SK-N-SH treated with all-trans-retinoic acid at 6 μM for 48 hours (cell line): ENCODE measurements at regions not wholly inside any gene's neighbourhood (a gene's known extent, or its start where the extent isn't known, plus 50 kb on each side); places are given as distances from the start of the nearest gene placed in this dataset.
A peak's percentile ranks its signal among the peaks of the same experiment; 100 is the strongest.
"Not testable (repeated sequence)": the region's sequence is repeated elsewhere in the genome, so short reads cannot be mapped to it uniquely, and the experiment has no call there.

Experiments used
- ATAC-seq: fragments of 200-7000 bp; cut with Tn5 transposase; 3 replicates; pipeline ENCODE4 v1.9.1; 2020; ENCODE audit warnings: mild to moderate bottlenecking, moderate library complexity
- ARNTL ChIP-seq: fragments of 450-650 bp; formaldehyde crosslinking; IDR thresholded peaks from 2 replicates; pipeline ENCODE4 v1.5.0; 2020; ENCODE audit warnings: low read depth, mild to moderate bottlenecking, moderate library complexity, borderline replicate concordance
- BACH2 ChIP-seq: fragments of 250-450 bp; sonication (Bioruptor Pico); IDR thresholded peaks from 2 replicates; pipeline ENCODE4 v1.9.0; 2021; ENCODE audit warnings: mild to moderate bottlenecking, borderline replicate concordance
- CREB5 ChIP-seq: fragments of 250-450 bp; sonication (Bioruptor Pico); IDR thresholded peaks from 2 replicates; pipeline ENCODE4 v1.5.1; 2020; ENCODE audit warnings: low read depth, mild to moderate bottlenecking, moderate library complexity
- CSDC2 ChIP-seq: fragments of 250-450 bp; sonication (Bioruptor Pico); IDR thresholded peaks from 2 replicates; pipeline ENCODE4 v1.5.0; 2020; ENCODE audit warnings: mild to moderate bottlenecking, moderate library complexity
- ESRRG ChIP-seq: fragments of 250-450 bp; sonication (Bioruptor Pico); IDR thresholded peaks from 2 replicates; pipeline ENCODE4 v1.6.1; 2021; ENCODE audit warnings: mild to moderate bottlenecking
- GLIS3 ChIP-seq: fragments of 250-450 bp; sonication (Bioruptor Pico); IDR thresholded peaks from 2 replicates; pipeline ENCODE4 v1.5.0; 2020; ENCODE audit warnings: mild to moderate bottlenecking, moderate library complexity
- ISL1 ChIP-seq: fragments of 250-450 bp; sonication (Bioruptor Pico); IDR thresholded peaks from 2 replicates; pipeline ENCODE4 v2.1.2; 2022; ENCODE audit warnings: mild to moderate bottlenecking, moderate library complexity
- OSR1 ChIP-seq: fragments of 250-450 bp; sonication (Bioruptor Pico); IDR thresholded peaks from 2 replicates; pipeline ENCODE4 v1.8.0; 2022; ENCODE audit warnings: moderate library complexity, mild to moderate bottlenecking, inconsistent platforms
- PPARA ChIP-seq: fragments of 250-450 bp; sonication (Bioruptor Pico); IDR thresholded peaks from 2 replicates; pipeline ENCODE4 v1.5.0; 2020; ENCODE audit warnings: mild to moderate bottlenecking, borderline replicate concordance
- RARB ChIP-seq: fragments of 250-450 bp; sonication (Bioruptor Pico); IDR thresholded peaks from 2 replicates; pipeline ENCODE4 v1.8.0; 2021; ENCODE audit warnings: mild to moderate bottlenecking, moderate library complexity
- SNAI2 ChIP-seq: fragments of 250-450 bp; sonication (Bioruptor Pico); IDR thresholded peaks from 2 replicates; pipeline ENCODE4 v1.5.0; 2020; ENCODE audit warnings: mild to moderate bottlenecking, moderate library complexity
- TCF4 ChIP-seq: fragments of 250-450 bp; sonication (Bioruptor Pico); IDR thresholded peaks from 2 replicates; pipeline ENCODE4 v1.8.0; 2021; ENCODE audit warnings: mild to moderate bottlenecking, moderate library complexity, borderline replicate concordance
- TOX ChIP-seq: fragments of 250-450 bp; sonication (Bioruptor Pico); IDR thresholded peaks from 2 replicates; pipeline ENCODE4 v1.8.0; 2021; ENCODE audit warnings: mild to moderate bottlenecking, moderate library complexity, borderline replicate concordance
- ZC3H10 ChIP-seq: fragments of 250-450 bp; sonication (Bioruptor Pico); IDR thresholded peaks from 2 replicates; pipeline ENCODE4 v1.5.1; 2021; ENCODE audit warnings: mild to moderate bottlenecking, moderate library complexity
- ZFP3 ChIP-seq: fragments of 250-450 bp; sonication (Bioruptor Pico); IDR thresholded peaks from 2 replicates; pipeline ENCODE4 v1.5.0; 2020; ENCODE audit warnings: mild to moderate bottlenecking, moderate library complexity
- ZNF565 ChIP-seq: fragments of 450-650 bp; formaldehyde crosslinking; conservative IDR thresholded peaks from 2 replicates; pipeline ENCODE4 v1.5.0; 2020; ENCODE audit warnings: low read depth, mild to moderate bottlenecking, moderate library complexity
- ZNF70 ChIP-seq: fragments of 450-650 bp; formaldehyde crosslinking; IDR thresholded peaks from 2 replicates; pipeline ENCODE4 v1.5.0; 2020; ENCODE audit warnings: mild to moderate bottlenecking, moderate library complexity
- ZNF8 ChIP-seq: fragments of 450-650 bp; formaldehyde crosslinking; IDR thresholded peaks from 2 replicates; pipeline ENCODE4 v1.5.0; 2020; ENCODE audit warnings: mild to moderate bottlenecking, moderate library complexity
- TF ChIP-seq, protein P1 (sequence below): fragments of 250-450 bp; sonication (Bioruptor Pico); IDR thresholded peaks from 2 replicates; pipeline ENCODE4 v1.5.1; 2021; ENCODE audit warnings: mild to moderate bottlenecking, moderate library complexity
- TF ChIP-seq, protein P2 (sequence below): fragments of 250-450 bp; sonication (Bioruptor Pico); IDR thresholded peaks from 2 replicates; pipeline ENCODE4 v1.8.0; 2021; ENCODE audit warnings: low read depth, mild to moderate bottlenecking, moderate library complexity, borderline replicate concordance
- TF ChIP-seq, protein P3 (sequence below): fragments of 250-450 bp; sonication (Bioruptor Pico); IDR thresholded peaks from 2 replicates; pipeline ENCODE4 v1.8.0; 2020; ENCODE audit warnings: mild to moderate bottlenecking, moderate library complexity, borderline replicate concordance

DNA sequence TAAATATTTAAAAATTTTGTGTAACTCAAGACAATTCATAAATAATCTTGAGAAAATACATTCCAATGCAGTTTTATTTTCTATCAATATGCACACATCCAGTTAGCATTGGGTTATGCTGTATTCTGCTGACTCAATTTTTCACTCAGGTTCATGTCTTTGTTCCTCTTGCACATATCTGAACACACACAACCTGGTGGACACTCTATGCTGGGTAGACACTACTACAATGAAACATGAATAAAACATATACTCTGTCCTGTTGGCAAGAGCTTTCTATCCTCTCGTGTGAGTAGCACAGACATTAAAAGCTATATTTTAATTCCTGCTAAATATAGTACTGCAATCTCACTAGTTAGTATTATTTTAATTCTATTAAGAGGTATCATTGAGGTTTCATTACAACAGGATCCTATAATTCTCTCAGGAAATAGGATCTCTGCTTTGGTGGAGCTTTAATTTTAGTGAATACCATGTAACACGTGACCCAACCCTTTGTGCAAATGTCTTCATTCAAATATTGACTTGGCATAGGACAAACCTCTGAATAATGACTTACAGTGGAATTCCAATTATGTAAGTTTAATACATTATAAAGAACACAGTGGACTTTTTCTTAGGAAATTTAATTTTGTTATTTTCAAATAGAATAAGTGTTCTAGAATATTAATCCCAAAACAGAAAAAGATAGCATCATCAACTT lies 342.3 kb upstream of the TMEFF2 start:
- ATAC-seq: no peak
- TF ChIP-seq PPARA (CRISPR knock-in tag) (no peak), ESRRG (CRISPR knock-in tag) (no peak), RARB (CRISPR knock-in tag) (no peak), ZC3H10 (no peak), ZFP3 (CRISPR knock-in tag) (no peak), TOX (no peak), ARNTL (no peak), ZNF565 (no peak), CSDC2 (CRISPR knock-in tag) (no peak), OSR1 (CRISPR knock-in tag) (no peak), SNAI2 (CRISPR knock-in tag) (no peak), TCF4 (CRISPR knock-in tag) (no peak), ZNF70 (no peak), ISL1 (CRISPR knock-in tag) (no peak), ZNF8 (CRISPR knock-in tag) (no peak)
- TF ChIP-seq, protein P1, sequence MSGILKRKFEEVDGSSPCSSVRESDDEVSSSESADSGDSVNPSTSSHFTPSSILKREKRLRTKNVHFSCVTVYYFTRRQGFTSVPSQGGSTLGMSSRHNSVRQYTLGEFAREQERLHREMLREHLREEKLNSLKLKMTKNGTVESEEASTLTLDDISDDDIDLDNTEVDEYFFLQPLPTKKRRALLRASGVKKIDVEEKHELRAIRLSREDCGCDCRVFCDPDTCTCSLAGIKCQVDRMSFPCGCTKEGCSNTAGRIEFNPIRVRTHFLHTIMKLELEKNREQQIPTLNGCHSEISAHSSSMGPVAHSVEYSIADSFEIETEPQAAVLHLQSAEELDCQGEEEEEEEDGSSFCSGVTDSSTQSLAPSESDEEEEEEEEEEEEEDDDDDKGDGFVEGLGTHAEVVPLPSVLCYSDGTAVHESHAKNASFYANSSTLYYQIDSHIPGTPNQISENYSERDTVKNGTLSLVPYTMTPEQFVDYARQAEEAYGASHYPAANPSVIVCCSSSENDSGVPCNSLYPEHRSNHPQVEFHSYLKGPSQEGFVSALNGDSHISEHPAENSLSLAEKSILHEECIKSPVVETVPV (CRISPR knock-in tag): no peak
- TF ChIP-seq, protein P2, sequence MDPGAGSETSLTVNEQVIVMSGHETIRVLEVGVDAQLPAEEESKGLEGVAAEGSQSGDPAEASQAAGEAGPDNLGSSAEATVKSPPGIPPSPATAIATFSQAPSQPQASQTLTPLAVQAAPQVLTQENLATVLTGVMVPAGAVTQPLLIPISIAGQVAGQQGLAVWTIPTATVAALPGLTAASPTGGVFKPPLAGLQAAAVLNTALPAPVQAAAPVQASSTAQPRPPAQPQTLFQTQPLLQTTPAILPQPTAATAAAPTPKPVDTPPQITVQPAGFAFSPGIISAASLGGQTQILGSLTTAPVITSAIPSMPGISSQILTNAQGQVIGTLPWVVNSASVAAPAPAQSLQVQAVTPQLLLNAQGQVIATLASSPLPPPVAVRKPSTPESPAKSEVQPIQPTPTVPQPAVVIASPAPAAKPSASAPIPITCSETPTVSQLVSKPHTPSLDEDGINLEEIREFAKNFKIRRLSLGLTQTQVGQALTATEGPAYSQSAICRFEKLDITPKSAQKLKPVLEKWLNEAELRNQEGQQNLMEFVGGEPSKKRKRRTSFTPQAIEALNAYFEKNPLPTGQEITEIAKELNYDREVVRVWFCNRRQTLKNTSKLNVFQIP (CRISPR knock-in tag): no peak
- TF ChIP-seq, protein P3, sequence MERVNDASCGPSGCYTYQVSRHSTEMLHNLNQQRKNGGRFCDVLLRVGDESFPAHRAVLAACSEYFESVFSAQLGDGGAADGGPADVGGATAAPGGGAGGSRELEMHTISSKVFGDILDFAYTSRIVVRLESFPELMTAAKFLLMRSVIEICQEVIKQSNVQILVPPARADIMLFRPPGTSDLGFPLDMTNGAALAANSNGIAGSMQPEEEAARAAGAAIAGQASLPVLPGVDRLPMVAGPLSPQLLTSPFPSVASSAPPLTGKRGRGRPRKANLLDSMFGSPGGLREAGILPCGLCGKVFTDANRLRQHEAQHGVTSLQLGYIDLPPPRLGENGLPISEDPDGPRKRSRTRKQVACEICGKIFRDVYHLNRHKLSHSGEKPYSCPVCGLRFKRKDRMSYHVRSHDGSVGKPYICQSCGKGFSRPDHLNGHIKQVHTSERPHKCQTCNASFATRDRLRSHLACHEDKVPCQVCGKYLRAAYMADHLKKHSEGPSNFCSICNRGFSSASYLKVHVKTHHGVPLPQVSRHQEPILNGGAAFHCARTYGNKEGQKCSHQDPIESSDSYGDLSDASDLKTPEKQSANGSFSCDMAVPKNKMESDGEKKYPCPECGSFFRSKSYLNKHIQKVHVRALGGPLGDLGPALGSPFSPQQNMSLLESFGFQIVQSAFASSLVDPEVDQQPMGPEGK: no peak

DNA sequence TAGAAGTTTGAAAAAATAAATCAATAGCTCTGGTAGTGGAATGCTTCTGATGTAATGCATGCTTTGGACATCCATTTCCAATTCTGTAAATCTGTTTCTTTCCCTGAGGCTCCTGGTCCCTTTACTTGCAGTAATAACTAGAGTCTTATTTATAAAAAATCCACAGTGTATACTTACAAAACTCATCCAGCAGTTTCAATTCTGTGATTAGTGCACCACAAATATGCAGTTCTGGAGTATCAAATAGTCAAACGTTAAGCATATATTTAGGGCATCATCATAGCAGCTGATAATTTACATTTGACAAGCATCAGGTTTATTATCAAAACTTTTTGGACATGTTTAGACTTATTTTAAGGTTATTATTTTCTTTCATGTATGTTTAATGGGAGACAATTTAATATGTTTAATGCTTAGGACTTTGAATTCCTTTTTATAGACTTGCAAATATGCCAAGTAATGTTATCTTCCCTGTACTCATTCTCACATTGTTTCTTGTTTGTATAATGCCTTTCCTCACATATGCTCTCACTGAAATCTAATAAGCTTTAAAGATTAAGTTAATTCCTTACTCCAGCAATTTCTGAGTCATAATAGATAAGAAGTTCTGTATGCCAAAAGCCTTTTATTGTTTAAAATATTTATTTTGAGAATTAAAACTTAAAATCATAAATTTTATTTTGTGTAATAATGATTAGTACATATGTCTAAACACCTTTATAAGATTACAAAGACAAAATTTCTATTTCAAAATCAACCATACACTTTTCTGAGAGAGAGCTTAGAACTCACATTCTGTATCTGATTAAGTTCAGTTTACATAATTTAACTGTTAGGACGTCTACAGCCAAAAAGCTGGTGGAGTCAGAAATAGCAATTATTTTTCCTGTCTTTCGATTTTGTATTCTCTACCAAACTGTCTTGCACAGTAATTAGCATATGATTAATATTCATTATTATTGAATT lies 341.5 kb upstream of the TMEFF2 start:
- 0 out of 2 replicates have a peak, but pooled peaks have one; percentile 66 for TF ChIP-seq TCF4 (CRISPR knock-in tag)
- peak; percentile 88 for TF ChIP-seq ISL1 (CRISPR knock-in tag)
- no peak for TF ChIP-seq GLIS3
- TF ChIP-seq, protein P2 (CRISPR knock-in tag): no peak
- TF ChIP-seq CREB5 (CRISPR knock-in tag): 0 out of 2 replicates have a peak, but pooled peaks have one; percentile 24
- TF ChIP-seq OSR1 (CRISPR knock-in tag): no peak
- TF ChIP-seq, all 23 proteins: peak for 3

DNA sequence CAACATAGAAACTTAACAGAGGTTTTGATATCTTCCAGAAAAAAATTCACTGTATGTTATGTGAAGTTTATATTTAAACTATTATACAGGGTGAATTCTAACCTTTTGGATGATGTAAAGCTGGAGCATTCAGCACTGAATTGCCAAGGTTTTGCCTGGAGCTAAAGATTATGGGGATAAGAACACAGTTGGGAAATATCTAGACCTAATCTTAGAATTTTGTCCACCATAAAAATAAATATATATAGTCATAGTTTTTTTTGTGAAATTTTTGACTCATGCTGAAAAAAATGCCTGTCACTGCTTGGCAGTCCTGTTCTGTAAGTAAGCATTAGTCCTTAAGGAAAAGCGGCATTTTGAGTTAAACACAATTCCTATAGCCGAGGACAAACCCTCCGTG lies 339.3 kb upstream of the TMEFF2 start:
- ATAC-seq: no peak
- TF ChIP-seq RARB (CRISPR knock-in tag) (no peak), BACH2 (CRISPR knock-in tag) (no peak)

More for the DNA sequence above, 341.5 kb upstream of the TMEFF2 start:
- ATAC-seq: no peak

GRCh38 chr2:192524642-192525251 lies 330.0 kb upstream of the TMEFF2 start:
- not testable (repeated sequence) for ATAC-seq

DNA sequence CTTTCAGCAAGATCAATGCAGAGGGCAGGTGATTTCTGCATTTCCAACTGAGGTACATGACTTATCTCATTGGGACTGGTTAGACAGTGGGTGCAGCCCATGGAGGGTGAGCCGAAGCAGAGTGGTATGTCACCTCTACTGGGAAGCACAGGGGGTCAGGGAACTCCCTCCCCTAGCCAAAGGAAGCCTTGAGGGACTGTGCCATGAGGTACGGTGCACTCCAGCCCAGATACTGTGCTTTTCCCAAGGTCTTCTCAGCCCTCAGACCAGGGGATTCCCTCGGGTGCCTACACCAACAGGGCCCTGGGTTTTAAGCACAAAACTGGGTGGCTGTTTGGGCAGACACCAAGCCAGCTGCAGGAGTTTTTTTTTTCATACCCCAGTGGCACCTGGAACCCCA lies 329.5 kb upstream of the TMEFF2 start:
- ATAC-seq: not testable (repeated sequence)
